ENCODE measurements at regions not wholly inside any gene's neighbourhood (a gene's known extent, or its start where the extent isn't known, plus 50 kb on each side); places are given as distances from the start of the nearest gene placed in this dataset.

DNA sequence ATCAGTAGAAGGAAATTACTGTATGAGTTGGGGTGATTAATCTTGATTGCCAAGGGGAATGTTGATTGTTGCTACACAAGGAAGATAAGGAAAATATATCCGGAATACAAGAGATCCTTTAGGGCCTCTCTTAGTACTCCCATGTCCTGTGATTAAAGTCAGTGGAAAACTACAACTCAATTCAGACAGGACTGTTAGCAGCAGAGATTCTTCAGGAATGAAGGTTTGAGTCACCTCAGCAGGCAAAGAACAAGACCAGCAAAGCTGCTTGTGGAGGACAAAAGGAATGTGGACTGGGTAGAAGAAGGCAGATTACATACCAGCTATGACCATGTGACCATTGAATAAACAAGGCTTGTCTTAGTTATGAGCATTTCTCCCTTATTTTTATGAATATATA, 478.2 kb downstream of the BUD13 start:
- no peak for DNase-seq (ENCODE audit: low read depth in 2 of 2)

DNA sequence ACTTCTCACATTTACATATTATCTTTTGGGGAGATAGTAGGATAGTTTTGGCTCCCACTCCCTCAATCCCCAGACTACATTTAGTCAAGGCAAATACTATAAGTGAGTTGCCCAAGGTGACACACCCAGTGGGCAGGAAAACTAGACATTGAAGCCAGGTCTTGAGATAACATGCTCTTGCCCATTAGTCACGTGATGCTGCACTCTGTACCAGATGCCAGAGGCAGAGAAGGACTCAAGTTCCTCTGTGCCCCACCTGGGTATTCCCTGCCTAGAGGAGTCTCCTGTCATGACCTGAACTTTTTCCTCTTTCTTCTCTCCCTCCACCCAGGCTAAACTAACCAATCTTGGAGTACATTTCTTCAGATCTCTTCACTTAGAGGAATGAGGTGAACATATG, 484.9 kb downstream of the BUD13 start:
- DNase-seq (ENCODE audit: low read depth in 2 of 2), result no peak

DNA sequence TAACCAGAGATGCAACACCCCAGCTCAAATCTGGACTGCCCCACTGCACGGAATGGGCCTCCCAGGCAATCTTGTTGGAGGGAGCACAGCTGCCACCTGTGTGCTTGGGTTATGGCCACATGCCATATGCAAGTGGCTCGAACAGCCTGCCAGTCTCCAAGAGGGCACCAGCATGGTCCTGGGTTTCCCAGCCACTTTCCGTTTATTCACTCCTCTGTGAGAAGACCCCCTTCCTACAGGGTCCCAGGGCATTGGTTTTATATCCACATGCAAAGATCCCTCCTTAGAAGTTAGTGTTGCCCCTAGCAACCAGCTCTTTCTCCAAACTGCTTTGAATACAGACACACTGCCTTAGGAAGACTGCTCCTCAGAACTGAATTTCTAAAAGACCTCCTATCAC, 487.8 kb downstream of the BUD13 start:
- no peak for DNase-seq (ENCODE audit: low read depth in 2 of 2)

DNA sequence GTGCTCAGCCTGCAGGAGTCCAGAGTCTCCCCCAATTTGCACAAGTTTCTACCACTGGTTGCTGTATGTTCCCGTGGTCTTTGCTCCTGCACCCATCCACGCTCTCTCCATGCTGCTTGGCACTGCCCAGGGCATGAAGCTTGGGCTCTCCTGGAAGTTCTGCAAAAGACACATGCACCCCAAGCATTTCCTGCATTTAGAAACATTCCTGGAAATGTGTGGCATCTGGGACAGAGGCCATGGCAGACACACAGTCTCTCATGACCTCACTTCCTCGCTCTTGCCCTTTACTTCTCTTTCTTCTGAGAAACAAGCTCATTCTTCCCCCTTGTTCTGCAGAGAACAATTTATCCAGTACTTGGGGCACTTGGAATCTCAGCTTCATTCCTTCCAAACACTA, 489.5 kb downstream of the BUD13 start:
- no peak for DNase-seq (ENCODE audit: low read depth in 2 of 2)

DNA sequence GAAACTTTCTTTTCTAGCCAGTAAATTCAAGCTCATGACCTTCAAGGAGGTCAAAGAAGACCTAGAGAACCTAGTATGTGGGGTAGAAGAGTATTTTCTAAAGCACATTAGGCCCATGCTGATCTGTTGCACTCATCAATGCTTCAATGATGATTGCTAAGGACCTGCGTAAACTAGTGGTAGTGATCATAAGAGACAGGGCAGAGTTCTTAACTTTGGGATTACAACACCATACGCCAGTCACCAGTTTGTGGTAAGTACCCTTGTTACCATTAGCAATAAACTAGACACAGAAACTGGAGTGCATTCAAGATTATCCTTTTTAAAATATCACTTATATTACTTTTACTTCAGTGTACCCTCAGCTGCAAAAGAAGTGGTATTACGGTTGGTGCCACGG, 490.3 kb downstream of the BUD13 start:
- DNase-seq (ENCODE audit: low read depth in 2 of 2), result no peak

DNA sequence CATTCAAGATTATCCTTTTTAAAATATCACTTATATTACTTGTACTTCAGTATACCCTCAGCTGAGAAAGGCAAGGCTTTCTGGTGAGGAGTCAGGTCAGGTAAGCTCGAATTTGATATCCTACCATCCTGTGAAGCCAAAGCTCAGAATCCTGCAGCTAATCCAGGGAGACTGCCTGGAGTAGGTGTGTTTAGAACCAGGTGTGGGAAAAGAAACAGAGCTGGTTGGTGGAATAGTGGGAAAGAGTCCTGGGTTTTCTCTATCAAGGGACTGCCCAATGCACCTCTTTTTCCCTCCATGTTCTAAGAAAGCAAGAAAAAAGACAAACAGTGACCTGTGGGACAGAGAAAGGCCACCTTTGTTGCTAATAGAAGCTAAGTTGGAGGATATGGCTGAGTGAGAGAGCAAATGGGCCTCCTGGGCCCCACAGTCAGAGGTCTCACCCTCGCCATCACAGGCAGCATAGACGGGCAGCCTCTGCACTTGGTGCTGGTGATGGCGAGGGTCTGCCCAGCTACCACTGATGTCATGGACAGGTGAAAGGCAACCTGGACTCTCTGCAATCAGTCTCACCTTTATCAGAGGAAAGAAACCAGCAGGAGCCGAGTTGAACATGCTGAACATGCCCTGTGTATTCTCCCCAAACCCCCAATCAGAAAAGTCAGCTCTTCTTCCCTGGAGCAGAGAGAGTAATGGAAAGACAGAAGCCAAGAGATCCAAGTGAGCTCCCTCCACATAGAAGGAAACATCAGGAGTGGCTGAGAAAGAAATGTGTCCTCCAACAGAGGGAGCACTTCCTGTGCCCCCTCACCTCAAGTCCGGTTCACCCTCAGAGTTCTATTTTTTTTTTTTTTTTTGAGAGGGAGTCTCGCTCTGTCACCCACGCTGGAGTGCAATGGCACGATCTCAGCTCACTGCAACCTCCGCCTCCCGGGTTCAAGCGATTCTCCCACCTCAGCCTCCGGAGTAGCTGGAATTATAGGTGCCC, 491.3 kb downstream of the BUD13 start:
- DNase-seq (ENCODE audit: low read depth in 2 of 2), result no peak

DNA sequence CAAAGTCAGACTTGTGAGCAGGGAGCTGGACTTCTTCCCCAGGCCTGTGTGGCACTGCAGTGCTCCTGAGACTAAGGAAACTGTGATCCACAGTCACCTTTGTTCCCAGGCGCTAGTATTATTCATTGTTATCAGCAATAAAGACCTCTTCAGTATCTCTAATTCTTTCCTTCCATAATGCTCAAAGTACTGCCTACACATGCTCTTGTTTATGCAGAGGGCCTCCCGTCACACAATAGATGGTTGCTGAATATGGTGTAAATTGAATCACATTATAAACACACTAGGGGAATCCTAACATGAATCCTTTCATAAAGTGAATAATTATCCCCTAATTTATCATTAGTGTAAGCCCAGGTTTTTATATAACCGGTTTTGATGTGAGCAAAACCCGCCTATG, 493.3 kb downstream of the BUD13 start:
- no peak for DNase-seq (ENCODE audit: low read depth in 2 of 2)

DNA sequence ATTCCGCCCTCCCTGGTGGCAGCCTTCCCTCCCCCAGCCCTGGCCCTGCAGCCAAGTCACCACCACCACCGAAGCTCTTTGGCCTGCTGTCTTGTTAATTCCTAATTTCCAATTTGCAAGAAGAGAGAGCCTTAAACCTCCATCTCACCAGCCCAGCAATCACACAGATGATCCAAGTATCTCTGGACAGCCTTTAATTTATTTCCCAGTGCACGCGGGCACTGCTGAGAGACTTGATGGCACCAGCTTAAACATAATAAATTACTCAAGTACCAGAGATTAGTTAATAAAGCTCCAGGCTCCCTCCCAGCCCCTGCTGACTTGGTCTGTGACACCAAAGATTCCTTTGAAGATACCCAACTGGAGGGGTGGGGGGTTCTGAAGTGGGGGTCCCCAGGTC, 494.7 kb downstream of the BUD13 start:
- no peak for DNase-seq (ENCODE audit: low read depth in 2 of 2)

DNA sequence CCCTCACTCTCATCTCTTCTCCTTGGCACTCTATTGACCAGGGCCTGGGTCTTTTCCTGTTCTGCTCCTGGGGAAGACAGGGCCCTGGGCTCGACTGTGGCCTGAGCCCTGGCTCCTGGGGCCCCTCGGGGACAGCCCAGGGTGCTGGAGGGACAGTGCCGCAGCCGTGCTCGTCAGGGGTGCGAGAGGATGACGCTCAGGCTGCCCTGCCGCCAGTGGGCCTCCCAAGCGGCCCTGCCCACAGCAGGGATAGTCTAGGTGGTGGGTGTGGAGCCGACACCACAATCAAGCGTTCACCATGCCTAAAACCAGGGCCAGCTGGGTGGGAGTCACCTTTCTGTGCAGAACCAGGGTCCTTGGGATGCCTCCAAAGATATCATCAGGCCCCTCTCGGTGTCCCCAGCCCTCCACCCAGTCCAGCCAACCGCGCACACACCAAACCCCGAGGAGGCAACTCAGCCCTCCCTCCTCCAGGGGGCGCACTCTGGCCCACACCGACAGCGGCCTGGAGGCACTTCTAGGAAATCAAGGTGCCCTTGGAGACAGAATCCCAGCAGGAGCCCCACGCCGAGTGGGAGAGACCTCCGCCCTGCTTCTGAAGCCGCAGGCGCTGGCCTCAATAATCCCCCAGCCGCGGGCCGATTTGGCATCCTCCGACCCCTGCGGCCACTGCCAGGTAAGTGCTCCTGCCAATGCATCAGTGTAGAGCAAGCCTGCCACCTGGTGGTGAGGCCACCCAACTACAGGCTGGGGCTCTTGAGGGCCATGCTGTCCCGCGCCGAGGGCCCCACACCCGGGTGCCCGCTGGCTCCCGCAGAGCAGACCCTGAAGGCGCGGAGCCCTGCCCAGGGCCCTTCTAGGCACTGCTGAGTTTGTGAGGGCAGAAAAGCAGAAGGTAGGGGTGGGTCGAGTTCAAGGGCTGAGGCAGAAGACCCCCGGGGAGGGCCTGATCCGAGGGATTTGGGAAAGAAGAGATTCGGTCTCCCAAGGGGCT, 496.4 kb downstream of the BUD13 start:
- DNase-seq (ENCODE audit: low read depth in 2 of 2), result peak; percentile 54 to 79

DNA sequence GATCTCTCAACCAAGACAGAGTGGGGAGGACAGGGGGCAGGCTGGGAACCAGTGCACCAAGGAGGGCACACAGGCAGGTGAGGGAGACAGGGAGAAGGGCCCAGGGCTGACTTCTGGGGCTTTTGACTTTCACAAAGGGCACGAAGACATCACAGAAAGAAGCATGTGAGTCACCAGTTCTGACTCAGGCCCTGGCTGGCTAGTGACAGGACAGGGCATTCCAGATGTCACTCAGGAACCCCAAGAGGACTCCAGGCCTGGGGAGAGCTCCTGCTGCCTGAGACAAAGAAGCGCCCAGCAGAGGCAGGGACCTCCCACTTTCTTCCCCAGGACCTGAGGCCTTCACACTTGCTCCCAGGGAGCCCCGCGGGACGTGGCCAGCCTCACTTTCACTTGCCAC, 497.2 kb downstream of the BUD13 start:
- DNase-seq (ENCODE audit: low read depth in 2 of 2), result no peak

DNA sequence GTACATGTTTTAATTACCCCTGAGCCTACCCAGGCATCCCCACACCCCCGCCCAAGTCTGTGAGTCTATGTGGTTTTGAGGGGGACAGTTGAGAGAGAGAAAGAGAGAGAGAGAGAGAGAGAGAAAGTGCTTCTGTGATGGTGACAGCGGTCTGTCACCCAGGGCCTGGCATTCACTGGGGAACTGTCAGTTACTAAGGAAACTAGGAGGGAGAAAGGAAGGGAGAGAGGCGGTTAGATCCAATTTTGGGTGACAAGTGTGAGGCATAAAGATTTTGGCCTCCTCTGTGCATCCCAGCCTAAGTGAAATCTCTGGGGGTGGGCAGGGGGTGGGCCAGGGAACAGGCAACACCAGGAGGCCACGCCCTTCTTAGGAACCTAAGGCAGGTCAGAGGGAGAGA, 498.3 kb downstream of the BUD13 start:
- no peak for DNase-seq (ENCODE audit: low read depth in 2 of 2)

DNA sequence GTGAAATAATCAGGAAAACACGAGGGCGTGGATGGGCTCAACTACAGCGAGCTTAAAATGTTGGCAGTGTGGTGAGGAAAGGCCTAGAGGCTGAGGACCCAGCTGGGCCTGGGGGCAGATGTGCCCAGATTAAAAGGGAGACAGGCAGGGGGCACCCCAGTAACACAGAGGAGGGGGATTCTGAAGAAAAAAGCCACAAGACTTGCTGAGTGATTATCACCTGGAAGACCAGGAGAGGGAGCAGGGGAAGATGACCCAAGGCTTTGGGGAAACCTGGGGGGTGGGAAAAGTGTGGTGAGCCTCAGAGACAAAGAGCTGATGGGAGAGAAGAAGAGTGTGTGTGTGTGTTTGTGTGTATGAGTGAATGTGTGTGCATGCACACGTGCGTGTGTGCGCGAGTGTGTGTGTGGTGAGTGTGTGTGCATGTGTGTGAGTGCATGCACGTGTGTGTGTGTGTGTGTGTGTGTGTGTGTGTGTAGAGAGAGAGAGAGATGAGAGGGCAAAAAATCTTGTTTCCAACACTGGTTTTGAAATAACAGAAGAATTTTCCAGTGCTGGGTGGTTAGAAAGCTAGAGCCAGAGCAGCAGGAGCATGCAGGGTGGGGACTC, 500.5 kb downstream of the BUD13 start:
- no peak for DNase-seq (ENCODE audit: low read depth in 2 of 2)

DNA sequence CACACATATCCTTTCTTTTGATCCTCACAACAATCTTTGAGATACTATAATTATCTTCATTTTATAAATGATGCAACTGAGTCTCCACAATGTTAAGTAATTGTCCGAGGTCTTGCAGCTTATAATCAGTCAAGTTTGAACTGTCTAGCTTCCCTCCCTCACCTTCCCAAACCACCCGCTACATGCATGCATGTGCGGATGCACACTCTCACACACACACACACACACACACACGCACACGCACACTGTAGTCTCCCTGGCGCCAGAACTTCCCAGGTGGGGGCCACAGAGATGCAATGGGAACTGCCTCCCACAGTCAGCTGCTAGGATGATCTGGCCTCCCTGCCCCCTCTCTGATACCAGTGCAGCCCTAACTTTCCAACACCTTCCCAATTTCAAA, 501.3 kb downstream of the BUD13 start:
- DNase-seq (ENCODE audit: low read depth in 2 of 2), result no peak

DNA sequence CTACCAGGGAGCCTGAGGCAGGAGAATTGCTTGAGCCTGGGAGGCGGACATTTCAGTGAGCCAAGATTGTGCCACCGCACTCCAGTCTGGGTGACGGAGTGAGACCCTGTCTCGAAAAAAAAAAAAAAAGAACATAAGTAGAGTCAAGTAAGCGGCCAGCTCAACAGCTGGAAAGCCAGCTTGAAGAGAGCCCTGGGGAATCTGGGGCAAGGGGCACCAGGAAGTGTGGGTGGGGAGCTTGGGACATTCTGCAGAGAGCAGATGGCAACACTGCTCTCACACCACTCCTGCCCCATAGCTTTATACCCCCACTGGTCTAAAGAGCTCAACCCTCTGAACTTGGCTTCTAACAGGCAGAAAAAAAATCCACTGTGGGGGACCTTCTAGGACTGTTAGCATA, 505.6 kb downstream of the BUD13 start:
- DNase-seq (ENCODE audit: low read depth in 2 of 2), result no peak

DNA sequence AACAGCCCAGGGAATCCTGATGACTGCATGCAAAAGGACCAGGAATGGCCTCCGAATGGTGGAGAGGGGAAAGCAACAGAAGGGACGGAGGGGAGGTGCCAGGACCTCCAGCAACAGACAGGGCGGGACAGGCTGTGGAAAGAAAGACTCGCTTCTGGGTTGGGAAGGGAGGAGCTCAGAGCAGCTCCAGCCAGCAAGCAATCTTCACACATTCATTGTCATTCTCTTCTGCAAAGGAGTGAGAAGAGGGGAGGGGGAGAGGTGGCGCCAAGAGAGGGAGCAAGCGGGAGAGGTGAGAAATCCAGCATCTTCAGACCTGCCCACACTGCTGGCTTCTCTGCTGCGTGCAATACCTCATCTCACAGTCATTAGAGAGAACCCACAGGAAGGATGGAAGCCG, 509.0 kb downstream of the BUD13 start:
- no peak for DNase-seq (ENCODE audit: low read depth in 2 of 2)

DNA sequence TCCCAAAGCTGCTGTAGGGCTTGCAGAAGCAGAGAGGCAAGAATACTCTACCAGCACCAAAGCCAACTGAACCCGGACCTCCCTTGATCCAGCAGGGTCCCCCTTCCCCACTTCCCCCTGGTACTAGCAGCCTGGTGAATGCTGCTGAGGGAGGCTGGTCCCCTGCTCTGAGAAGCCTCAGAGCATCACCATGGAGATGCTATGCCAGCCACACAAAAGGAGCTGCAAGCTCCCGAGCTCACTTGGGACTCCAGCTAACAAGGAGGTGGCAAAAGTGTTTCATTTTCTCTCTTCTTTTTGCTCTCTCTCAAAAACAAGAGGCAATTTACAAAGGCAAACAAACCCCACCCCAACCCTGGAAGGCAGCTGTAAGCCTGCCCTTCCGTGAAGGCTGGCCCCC, 509.8 kb downstream of the BUD13 start:
- no peak for DNase-seq (ENCODE audit: low read depth in 2 of 2)

DNA sequence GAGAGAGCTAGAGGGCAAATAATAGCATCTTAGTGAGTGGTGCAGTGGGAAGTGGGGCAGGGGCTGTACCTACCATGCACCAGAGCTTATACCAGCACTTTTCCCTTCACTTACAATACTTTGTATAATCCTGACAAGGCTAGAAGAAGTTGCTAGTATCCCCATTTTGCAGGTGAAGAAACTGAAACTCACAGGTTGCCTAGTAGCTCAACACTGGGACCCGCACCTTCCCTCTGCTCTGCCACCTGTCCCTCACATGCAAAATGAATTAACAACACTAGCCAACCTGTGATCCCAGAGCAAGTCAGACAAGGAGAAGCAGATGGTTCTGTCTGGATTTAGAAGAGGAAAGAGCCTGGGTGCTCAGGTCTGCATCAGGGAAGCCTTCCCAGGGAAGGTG, 510.4 kb downstream of the BUD13 start:
- no peak for DNase-seq (ENCODE audit: low read depth in 2 of 2)

DNA sequence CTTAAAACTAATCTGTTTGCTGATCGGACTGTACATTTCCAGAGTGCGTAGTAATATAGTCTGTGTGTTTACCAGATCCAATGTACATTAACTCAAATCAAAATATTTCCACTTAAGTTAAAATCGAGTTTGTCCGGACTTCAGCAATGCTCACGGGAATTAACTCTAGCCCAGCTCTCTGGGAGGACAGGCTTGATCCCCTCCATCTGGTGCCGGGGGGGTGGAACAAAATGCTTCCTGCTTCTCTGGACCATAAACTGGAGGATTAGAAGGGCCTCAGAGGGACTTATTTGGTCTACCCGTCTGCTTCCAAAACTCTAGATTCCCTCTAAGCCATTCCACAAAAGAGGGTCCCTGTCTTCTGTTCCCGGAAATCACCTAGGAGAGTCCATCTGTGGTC, 511.2 kb downstream of the BUD13 start:
- no peak for DNase-seq (ENCODE audit: low read depth in 2 of 2)

DNA sequence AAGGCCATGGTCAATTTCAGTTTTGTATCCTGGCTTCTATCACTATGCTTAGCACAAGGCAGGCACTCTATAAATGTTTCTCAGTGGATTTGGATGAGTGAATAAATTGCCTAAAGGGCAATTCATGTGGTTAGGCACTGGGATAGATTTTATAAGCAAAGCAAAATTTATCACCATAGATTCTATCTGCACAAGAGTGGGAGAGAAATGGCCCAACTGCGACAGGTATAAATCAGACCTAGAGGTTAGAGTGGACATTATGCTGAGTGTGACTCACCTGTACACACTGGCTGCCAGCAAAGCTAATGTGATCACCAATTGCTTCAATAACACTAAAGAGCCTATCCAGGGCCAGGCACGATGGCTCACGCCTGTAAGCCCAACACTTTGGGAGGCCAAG, 514.0 kb downstream of the BUD13 start:
- no peak for DNase-seq (ENCODE audit: low read depth in 2 of 2)

DNA sequence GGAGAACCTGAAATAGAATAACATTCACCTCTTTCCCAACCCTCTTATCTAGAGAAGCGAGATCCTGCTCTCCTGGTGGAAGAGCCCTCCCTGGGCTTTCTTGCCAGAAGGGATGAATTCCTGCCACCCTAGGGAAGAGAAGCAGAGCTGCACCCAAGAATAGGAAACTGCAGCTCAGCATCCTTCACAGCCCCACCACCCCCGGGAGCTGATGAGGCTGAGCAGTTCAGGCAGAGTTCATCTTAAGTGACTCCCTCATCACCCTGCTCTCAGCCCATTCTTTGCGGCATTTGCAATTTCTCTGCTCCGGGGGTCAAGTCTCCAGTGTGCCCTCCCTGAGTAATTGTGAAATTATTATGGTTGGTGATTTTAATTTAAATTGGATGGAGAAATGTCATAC, 514.9 kb downstream of the BUD13 start:
- DNase-seq (ENCODE audit: low read depth in 2 of 2), result no peak

DNA sequence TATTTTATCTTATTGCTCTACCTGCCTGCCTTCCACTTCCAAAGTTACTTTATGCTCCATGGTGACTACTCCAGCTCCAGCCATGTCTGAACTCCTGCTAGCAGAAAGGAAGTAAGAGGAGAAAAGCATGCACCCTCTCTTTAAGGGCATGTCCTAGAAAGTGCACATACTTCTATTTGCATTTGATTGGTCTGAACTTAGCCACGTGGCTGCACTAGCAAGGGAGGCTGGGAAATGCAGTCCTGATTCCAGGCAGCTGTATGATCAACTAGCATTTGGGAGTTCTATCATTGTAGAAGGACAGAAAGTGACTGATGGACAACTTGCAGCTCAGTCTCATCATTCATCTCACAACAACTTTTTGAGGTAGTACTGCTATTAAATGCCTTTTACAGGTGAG, 515.7 kb downstream of the BUD13 start:
- DNase-seq (ENCODE audit: low read depth in 2 of 2), result no peak

DNA sequence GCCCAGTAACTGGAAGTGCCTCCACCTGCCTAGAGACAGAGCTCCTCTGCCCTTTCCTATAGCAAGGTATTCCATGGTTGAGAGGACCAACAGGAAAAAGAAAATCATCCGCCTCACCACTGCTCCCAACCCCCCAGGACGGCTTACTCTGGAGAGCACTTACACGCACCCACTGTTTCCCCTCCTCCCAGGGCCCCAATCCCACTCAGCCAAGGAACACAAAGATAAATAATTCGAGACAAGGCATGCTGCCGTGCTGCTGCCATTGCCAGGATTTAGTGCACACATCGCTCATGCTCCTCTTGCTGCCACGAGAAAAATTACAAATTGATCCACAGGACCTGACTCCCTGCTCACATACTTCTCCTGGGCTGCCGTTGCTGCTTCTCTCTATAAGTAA, 516.6 kb downstream of the BUD13 start:
- DNase-seq (ENCODE audit: low read depth in 2 of 2), result no peak
